GM18498 (cell line): ENCODE measurements at regions not wholly inside any gene's neighbourhood (a gene's known extent, or its start where the extent isn't known, plus 50 kb on each side); places are given as distances from the start of the nearest gene placed in this dataset.
"Not testable (repeated sequence)": the region's sequence is repeated elsewhere in the genome, so short reads cannot be mapped to it uniquely, and the experiment has no call there.

Experiments
- ATAC-seq: cut with Tn5 transposase; IDR thresholded peaks from one replicate; pipeline ENCODE4 v1.9.1; 2021; ENCODE audit warnings: mild to moderate bottlenecking, moderate library complexity; ENCODE audit not compliant: unreplicated experiment

DNA sequence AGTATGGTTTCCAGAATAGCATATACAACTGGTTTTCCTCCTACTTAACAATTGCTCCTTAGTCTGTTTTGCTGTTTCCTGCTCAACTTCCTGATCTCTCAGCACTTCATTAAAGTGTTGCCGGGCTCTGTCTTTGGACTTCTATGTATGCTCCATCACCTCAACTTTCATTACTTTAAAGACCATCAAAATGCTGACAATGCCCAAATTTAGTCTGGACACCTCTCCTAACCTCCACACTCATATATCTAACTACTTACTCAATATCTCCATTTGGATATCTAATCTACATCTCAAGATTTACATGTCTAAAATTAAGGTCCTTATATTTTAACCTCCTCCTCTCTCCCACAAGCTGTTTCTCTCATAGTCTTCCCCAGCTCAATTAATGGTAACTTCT is 54.4 kb upstream of the LGR5 start:
- no peak for ATAC-seq

DNA sequence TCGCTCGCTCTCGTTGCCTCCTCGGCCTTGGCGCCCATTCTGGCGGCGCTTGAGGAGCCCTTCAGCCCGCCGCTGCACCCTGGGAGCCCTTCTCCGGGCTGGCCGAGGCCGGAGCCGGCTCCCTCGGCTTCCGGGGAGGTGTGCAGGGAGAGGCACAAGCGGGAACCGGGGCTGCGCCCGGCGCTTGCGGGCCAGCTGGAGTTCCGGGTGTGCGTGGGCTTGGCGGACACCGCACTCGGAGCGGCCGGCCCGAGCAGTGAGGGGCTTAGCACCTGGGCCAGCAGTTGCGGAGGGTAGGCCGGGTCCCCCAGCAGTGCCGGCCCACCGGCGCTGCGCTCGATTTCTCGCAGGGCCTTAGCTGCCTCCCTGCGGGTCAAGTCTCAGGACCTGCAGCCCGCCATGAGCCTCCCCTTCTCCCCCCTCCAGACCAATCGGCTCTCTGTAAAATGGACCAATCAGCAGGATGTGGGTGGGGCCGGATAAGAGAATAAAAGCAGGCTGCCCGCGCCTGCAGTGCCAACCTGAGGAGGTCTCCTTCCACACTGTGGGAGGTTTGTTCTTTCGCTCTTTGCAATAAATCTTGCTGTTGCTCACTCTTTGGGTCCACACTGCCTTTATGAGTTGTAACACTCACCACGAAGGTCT is 62.8 kb upstream of the LGR5 start:
- not testable (repeated sequence) for ATAC-seq

DNA sequence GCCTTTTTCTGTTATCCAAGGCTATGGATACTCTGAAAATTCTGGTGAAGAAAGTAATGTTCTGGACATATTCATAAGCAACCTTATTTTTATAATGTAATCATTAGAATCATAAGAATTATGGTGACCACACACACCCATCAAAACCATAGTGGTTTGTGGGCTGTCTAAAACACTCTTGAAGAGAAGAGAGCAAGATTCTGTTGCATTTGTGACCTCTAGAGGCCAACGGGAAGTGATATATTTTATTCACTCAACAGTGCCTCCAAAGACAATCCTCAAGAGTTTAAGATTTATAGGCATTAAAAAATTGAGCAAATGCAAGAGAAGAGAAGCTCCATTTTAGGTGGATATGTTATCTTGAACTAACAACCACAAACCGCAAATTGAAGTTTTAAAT is 68.5 kb upstream of the LGR5 start:
- no peak for ATAC-seq

DNA sequence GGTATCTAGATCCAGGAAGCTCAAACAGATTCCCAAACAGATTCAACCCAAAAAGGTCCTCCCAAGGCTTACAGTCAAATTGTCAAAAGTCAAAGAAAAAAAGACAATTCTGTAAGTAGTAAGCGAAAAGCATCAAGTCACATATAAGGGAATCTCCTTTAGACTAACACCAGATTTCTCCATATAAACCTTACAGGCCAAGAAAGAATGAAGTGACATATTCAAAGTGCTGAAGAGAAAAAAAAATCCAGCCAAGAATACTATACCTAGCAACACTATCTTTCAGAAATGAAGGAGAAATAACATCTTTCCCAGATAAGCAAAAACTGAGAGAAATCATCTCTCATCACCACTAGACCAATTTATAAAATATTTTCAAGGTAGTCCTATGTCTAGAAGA is 79.6 kb upstream of the LGR5 start:
- no peak for ATAC-seq

DNA sequence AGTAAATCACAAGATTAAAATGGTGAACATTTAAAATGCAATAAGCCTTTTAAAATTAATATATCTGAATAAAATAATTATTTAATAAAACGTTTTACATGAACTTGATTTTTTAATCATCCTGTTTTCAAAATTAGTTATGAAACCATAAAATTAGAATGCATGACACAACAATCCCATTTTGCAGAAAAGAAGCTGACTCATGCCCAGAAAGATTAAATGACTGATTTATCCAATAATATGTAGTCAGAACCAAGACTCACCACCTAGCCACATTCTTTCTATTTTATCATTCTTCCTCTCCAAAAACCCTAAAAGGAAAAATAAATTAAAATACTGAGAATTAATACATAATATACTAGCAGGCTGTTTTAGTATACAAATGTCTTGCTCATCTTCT is 83.0 kb upstream of the LGR5 start:
- ATAC-seq = no peak

DNA sequence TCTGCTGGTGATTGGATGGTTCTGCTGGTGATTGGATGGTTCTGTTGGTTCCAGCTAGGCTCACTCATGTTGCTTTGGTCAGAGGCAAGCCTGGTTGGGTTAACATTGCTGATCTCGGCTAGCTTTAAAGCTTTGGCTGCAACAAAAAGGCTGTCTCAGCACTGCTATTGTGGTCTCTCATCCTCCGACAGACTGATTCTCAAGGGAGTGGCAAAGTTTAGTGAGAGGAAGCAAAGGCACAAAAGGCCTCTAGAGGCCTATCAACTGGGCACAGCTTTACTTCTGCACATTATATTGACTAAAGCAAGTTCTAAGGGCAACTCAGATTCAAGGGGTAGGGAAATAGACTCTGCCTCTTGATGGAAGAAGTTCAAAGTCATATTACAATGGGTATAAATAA is 84.7 kb upstream of the LGR5 start:
- ATAC-seq = no peak

DNA sequence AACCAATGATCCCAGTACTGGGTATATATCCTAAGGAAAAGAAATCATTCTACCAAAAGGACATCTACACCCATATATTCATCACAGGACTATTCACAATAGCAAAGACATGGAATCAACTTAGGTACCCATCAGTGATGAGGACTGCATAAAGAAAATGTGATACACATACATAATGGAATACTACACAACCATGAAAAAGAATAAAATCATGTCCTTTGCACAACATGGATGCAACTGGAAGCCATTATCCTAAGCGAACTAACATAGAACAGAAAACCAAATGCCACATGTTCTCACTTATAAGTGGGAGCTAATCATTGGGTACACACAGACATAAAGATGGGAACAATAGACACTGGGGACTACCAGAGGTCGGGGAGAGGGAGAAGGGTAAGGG is 86.0 kb upstream of the LGR5 start:
- no peak for ATAC-seq

DNA sequence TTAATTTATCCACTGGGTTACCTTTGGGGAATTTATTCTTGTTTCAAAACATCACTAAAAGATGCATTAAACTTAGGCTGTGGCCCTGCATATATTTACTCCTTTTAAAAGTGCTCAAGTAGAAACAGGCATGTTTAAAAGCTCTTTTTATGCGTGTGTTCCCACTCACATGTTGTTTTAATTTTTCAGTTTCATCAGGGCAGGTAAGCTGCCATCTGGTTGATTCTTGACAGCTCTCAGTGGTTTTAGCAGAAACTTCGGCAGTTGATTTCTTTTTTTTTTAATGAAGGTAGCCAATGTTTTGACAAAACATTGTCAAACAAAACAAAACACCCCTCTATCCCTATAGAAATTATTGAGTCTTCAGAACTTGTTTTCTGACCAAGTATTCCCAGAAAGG is 89.6 kb upstream of the LGR5 start:
- no peak for ATAC-seq

DNA sequence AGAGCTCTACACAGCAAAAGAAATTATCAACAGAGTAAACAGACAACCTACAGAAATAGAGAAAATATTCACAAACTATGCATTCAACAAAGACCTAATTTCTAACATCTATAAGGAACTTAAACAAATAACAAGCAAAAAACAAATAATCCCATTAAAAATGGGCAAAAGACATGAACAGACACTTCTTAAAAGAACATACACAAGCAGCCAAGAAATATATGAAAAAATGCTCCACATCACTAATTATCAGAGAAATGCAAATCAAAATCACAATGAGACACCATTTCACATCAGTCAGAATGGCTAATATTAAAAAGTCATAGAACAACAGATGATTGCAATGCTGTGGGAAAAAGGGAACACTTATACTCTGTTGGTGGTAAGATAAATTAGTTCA is 100.7 kb upstream of the LGR5 start:
- ATAC-seq = no peak

DNA sequence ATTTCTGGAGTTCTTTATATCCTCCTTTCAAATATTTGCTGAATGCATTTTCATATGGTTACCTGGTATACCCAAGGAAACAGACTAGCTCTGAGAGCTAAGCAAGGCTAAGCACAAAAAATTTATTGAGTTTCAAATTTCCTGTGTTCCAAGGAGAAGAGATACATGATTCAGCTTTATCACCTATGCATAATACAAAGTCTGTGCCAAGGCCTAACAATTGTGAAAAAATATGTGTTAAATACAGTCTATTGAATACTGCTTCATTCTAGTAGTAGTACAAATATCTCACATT is 103.7 kb upstream of the LGR5 start:
- no peak for ATAC-seq

DNA sequence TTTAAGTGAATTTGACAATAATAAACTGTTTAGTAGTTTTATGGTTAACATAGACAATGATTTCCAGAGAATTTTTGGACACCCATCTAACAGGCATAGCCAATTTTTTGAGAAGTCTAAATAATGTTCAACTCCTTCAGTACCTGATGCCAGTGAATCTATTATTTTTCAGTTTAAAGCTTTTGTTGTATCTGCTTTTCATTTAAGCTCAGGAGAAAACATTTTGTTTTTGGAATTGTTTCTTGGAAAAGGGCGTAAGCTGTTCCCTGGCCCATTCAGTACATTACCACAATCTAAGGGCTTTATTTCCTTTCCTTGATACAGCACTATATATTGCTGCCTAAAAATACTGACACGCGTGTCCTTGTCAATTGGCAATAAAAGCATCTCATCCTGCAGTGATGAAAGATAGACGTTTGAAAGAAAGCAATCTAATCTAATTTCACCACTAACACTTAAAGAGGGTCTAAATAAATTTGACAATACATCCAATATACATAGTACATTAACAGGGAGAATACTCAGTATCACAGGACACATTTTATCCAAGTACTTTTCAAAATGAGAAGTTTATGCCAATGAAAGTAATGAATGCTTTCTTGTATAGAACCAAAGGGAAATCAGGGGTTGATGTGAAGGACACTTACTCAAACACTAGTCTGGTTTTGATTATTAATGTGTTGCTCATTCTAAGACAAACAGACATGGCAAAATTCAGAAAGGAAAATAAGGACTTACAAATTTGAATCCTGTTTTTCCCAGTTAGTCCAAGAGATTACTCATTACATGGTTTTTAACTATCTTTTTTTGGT is 104.2 kb upstream of the LGR5 start:
- no peak for ATAC-seq

DNA sequence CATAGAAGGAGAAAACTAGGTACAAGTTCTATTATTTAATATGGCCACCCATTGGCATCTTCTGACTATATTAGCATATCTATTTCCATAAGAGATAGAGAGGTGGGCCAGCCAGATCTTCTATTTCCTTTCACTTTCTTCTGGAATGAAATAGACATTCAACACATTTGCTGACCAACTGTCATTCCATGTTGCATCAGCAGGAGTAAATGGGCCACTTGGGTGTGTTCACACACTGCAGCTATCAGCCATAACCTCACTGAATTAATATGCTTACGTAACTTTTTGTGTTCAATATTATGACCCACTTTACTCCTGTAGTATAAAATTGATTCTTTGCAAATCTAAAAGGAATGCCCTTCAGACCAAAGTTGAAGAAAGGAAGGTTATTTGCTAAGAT is 106.2 kb upstream of the LGR5 start:
- ATAC-seq = no peak

DNA sequence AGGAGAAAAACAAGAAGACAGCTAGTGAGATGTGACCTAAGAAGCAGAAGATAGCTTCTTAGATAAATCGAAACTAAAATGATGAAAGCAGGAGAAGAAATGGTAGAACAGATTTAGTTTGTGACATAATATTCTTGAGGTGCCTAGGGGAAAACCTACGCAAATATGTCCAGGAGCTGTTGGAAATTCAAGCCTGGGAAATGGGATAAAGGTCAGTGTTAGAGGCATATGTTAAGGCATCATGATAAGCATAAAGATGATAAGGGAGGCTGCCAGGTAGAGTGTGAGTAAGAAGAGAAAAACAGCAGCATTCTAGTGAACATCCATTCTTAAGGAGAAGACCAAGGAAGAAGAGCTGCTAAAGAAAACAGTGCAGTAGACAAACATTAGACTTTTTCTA is 109.6 kb upstream of the LGR5 start:
- ATAC-seq = no peak

DNA sequence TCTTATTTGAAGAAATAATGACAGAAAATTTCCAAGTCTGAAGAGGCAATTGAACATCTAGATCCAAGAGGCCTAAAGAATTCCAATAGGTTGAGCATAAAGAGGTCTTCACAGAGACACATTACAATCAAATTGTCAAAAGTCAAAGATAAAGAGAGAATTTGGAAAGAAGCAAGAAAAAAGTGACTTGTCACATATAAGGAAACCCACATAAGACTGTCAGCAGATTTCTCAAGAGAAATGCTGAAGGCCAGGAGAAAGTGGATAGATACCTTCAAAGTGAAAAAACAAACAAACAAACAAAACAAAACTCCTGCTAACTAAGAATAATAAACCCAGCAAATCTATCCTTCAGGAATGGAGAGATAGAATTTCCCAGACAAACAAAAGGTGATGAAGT is 118.1 kb upstream of the LGR5 start:
- no peak for ATAC-seq

DNA sequence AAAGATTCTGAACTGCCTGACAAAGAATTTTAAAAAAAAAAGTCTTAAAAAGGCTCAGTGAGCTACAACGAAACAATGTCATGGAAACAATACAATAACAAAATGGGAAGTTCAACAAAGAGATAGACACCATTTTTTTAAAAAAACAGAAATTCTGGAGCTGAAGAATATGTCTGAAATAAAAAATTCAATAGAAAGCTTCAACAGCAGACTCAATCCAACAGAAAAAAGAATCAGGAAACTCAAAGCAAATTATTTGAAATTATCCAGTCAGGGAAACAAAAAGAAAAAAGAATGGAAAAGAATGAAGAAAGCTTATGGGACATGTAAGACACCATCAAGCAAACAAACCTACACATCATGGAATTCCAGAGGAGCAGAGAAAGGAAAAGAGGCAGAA is 118.5 kb upstream of the LGR5 start:
- ATAC-seq = no peak

DNA sequence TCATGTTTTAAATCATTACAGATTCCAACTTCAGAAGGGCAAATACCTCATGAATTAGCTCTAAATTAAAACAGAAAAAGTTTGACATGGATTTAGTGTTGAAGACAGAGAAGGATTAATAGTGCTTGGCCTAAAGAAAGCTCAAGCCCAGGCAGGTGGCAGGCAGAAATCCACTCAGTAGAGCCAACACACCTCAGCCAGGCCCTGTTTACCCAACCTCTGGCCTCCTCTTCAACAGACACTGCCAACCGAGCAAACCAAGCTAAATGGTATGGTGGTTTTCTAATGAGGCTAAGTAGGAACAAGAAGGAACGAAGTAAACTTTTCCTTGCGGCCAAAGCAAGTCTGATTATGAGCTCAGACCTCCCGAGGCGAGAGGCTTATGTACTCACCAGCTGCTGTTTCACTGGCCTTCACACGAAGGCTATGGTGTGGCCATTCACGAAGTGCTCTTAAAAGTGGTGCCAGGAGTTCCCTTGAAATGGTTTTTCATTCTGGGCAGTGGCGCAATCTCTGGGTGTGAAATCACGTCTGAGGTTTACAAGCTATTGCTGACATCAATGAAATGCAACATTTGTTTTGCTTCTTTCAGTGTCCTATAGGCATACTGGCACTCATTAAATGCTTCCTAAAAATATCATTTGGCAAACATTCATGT is 124.1 kb upstream of the LGR5 start:
- ATAC-seq = no peak

DNA sequence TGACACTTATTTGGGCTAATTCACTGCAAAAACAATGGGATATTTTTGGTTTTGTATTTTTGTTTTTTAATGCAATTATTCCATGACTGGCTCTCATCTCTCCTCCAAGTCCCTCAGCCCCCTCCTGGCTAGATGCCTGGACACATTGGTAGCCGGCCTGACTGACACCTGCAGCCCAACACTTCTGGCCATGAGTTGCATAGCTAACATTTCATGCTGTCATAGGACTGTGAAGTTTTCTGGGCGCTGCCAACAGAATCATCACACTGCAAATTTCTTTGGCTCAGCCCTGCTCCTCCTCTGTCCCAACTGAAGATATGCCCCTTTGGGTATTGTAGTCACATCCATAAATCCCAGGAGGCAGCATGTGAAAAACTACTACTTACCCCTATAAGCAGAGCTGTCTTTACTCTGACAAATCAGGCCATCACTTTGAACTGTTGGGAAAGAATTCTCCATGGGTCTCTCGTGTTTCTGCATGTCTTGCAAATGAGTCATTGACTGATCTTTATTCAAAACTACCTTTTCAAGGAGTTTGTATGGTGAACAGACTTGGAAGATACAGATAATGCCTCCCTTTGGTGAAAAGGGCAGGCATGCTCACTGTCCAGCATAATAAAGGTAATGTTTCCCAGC is 126.7 kb upstream of the LGR5 start:
- ATAC-seq = no peak

DNA sequence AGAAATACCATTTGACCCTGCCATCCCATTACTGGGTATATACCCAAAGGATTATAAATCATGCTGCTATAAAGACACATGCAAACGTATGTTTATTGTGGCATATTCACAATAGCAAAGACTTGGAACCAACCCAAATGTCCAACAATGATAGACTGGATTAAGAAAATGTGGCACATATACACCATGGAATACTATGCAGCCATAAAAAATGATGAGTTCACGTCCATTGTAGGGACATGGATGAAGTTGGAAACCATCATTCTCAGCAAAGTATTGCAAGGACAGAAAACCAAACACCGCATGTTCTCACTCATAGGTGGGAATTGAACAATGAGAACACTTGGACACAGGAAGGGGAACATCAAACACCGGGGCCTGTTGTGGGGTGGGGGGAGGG is 128.0 kb upstream of the LGR5 start:
- not testable (repeated sequence) for ATAC-seq

DNA sequence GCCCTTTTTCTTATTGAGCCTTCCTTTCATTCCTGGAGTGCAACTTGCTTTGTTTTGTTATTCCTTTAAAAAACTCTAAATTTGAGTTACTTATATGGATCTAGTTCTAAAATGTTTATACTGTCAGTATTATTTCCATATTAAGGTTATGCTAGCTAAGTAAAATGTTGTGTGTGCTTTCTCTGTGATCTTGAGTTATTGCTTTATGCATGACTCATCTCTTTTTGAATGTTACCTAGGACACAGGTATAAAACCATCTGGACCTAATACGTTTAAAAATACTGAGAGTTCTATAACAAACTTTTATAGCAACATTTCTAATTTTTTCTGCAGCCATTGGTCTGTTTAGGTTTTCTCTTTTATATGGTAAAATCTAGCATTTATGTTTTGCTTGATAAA is 132.8 kb upstream of the LGR5 start:
- ATAC-seq = no peak

DNA sequence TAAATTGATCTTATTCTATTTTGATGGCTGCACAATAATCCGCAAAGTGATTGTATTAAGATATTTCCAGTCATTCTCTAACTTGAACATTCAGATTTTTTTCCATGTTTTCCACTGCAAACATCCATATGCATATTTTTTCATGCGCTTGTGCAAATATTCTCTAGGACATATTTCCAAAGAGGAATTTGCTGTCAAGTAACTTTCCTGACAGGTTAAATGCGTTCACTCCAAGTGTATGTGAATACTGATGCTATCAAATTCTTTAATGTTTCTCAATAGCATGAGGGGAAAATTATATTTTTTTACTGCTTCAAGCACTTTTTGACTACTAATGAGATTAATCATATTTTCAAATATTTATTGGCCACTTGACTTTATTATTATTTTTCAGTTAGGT is 135.3 kb upstream of the LGR5 start:
- ATAC-seq = no peak

DNA sequence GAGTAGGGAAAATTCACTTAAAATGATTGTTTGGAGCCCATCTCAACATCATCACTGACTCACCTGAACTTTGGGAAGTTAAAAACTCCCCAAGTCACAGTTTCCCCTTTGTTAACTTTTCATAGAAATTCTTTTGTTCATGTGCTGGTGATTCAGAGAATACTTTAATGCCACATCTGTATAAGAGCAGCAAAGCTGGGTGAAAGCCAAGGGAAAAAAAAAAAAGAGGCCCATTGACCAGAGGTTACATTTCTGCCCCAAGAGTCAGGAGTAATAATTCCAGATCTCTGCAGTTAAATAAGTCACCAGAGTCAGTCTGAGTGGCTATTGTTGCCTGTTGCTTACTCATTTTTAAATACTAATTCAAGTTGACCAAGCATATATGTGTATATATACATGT is 136.4 kb upstream of the LGR5 start:
- no peak for ATAC-seq
